ENCODE measurements at regions not wholly inside any gene's neighbourhood (a gene's known extent, or its start where the extent isn't known, plus 50 kb on each side); places are given as distances from the start of the nearest gene placed in this dataset.

DNA sequence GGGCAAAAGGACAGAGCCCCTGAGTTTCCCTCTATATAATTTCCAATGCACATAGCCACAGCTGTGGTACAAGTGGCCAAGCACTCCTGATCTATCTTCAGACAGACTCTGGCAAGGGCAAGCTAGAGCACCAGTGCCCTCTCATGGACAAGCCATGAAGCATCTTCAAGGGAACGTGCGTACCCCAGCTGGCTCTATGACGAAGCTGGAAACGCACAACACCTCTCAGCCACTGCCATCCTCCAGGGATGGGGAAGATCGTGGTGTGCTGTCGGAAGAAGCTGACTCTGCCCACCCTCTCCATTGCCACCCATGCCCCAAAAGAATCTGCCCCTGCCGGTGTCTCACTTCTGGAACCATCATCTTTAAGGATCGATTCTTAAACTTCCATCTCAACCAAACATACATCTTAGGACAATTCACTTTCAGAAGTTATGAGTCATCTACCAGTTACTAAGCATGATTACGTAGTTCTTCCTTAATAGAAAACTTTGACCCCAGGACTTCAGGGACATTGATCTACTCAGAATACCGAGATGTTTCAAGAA, 482.9 kb downstream of the AGTPBP1 start:
- Histone ChIP-seq H3K4ac (ENCODE audit: low read depth, low read length) (no peak overlapping the region), H2AK9ac (replicated peaks; ENCODE audit: low read depth, low read length, poor library complexity) (peak overlapping the region; percentile 16), H3K14ac (replicated peaks; ENCODE audit: low read depth, low read length) (no peak overlapping the region), H3K4me2 (ENCODE audit: low read depth, low read length) (no peak overlapping the region), H2BK15ac (ENCODE audit: low read depth, low read length) (no peak overlapping the region), H3K9me1 (ENCODE audit: insufficient read depth, low read length) (no peaks in the 10 kb centered on the region), H3K23ac (ENCODE audit: low read depth, low read length) (no peak overlapping the region), H3K4me1 (ENCODE audit: control insufficient read depth, insufficient read depth, low read length) (no peaks in the 10 kb centered on the region), H4K91ac (ENCODE audit: insufficient read depth, low read depth, low read length) (no peak overlapping the region), H2BK20ac (ENCODE audit: low read depth, low read length) (no peak overlapping the region), H3K18ac (ENCODE audit: low read depth, low read length) (no peak overlapping the region), H3K56ac (ENCODE audit: extremely low read depth, insufficient read depth, low read length) (no peak overlapping the region), H3K9ac (ENCODE audit: low read depth, low read length) (no peak overlapping the region), H4K8ac (ENCODE audit: low read depth in 2 of 2, low read length in 2 of 2) (no peak overlapping the region), H3K36me3 (ENCODE audit: control insufficient read depth, insufficient read depth, low read length) (no peaks in the 10 kb centered on the region), H2BK5ac (ENCODE audit: low read depth, low read length, poor library complexity, severe bottlenecking) (no peak overlapping the region), H3K4me3 (ENCODE audit: insufficient read depth, low read depth, low read length) (no peak overlapping the region), H3K27me3 (ENCODE audit: control insufficient read depth, insufficient read depth, low read length) (no peaks in the 10 kb centered on the region), H4K20me1 (ENCODE audit: insufficient read depth, low read length) (no peaks in the 10 kb centered on the region), H3K79me1 (ENCODE audit: low read depth in 1 of 2, low read length in 2 of 2) (no peaks in the 10 kb centered on the region), H2AK5ac (ENCODE audit: low read depth, low read length) (no peak overlapping the region), H3K9me3 (ENCODE audit: control insufficient read depth, insufficient read depth, low read length) (peaks cover 8% of the 10 kb centered on the region; the same call in 1 of the 2 replicates), H2AFZ (replicated peaks; ENCODE audit: low read length, poor library complexity) (no peak overlapping the region), H4K5ac (ENCODE audit: low read depth, low read length) (no peak overlapping the region), H3K27ac (ENCODE audit: insufficient read depth, low read length) (no peak overlapping the region), H2BK120ac (ENCODE audit: low read depth, low read length) (no peak overlapping the region)
- no peak for DNase-seq
- in situ Hi-C loops (cut with MboI; ENCODE audit: low sequenced_read_pairs) (no loop called here), intact Hi-C loops (cut with micrococcal nuclease) (no loop called here), dilution Hi-C loops (cut with HindIII; ENCODE audit: low sequenced_read_pairs, unreplicated experiment) (no loop called here)
- TF ChIP-seq, protein P1, sequence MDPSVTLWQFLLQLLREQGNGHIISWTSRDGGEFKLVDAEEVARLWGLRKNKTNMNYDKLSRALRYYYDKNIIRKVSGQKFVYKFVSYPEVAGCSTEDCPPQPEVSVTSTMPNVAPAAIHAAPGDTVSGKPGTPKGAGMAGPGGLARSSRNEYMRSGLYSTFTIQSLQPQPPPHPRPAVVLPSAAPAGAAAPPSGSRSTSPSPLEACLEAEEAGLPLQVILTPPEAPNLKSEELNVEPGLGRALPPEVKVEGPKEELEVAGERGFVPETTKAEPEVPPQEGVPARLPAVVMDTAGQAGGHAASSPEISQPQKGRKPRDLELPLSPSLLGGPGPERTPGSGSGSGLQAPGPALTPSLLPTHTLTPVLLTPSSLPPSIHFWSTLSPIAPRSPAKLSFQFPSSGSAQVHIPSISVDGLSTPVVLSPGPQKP (IDR thresholded peaks at IDR 0.05; ENCODE audit: borderline replicate concordance, low read depth, low read length) = no peak
- TF ChIP-seq RAD21 (IDR thresholded peaks at IDR 0.05; ENCODE audit: low read length) (no peak), CTCF (conservative IDR thresholded peaks at IDR 0.05; ENCODE audit: low read depth, low read length) (no peak), MAFK (IDR thresholded peaks at IDR 0.05; ENCODE audit: low read depth, low read length) (no peak), NFE2L2 (IDR thresholded peaks at IDR 0.05; ENCODE audit: low read depth, low read length) (no peak), RCOR1 (IDR thresholded peaks at IDR 0.05; ENCODE audit: insufficient replicate concordance, low read length) (no peak), RFX5 (IDR thresholded peaks at IDR 0.05; ENCODE audit: low read depth, low read length) (no peak), MXI1 (IDR thresholded peaks at IDR 0.05; ENCODE audit: borderline replicate concordance, low read depth, low read length) (no peak), BHLHE40 (IDR thresholded peaks at IDR 0.05; ENCODE audit: low read depth, low read length) (no peak), CHD1 (IDR thresholded peaks at IDR 0.05; ENCODE audit: low read depth, low read length) (no peak), POLR2A (IDR thresholded peaks at IDR 0.05; ENCODE audit: low read depth, low read length) (no peak), CEBPB (IDR thresholded peaks at IDR 0.05; ENCODE audit: low read depth, low read length) (no peak), SMC3 (IDR thresholded peaks at IDR 0.05; ENCODE audit: low read depth, low read length) (no peak), USF2 (IDR thresholded peaks at IDR 0.05; ENCODE audit: low read depth, low read length) (no peak), MAZ (IDR thresholded peaks at IDR 0.05; ENCODE audit: borderline replicate concordance, low read depth, low read length) (no peak), FOS (IDR thresholded peaks at IDR 0.05; ENCODE audit: low read depth, low read length) (no peak)
- ChIA-PET POLR2A (ENCODE audit: unreplicated experiment) (no interaction called here), CTCF (no interaction called here)
- BruUV-seq (replicated peaks) = no TSS peak
- 45% methylated on average over 2 of the region's 10 CpGs; no CpG with 5 or more reads in 1 of the 2 experiments for WGBS, 2 experiments (ENCODE audit: extremely low coverage in 2 of 2, insufficient read length in 1 of 2)
- ATAC-seq (ENCODE audit: low read depth) = no peak
